Ectodermal cell (in vitro differentiated cells): ENCODE measurements at regions not wholly inside any gene's neighbourhood (a gene's known extent, or its start where the extent isn't known, plus 50 kb on each side); places are given as distances from the start of the nearest gene placed in this dataset.

Experiments used
- H3K27ac ChIP-seq: 2 replicates; pipeline ENCODE4 v1.7.0; 2013; ENCODE audit warnings: mild to moderate bottlenecking, low read depth, low read length; ENCODE audit not compliant: insufficient read depth, poor library complexity, severe bottlenecking
- H3K27me3 ChIP-seq: 2 replicates; pipeline ENCODE4 v1.7.0; 2013; ENCODE audit warnings: mild to moderate bottlenecking, low read length; ENCODE audit not compliant: insufficient read depth, control insufficient read depth, poor library complexity, severe bottlenecking
- H3K36me3 ChIP-seq: one replicate; pipeline ENCODE4 v1.7.0; 2013; ENCODE audit warnings: low read length; ENCODE audit not compliant: control insufficient read depth, insufficient read depth
- H3K4me1 ChIP-seq: one replicate; pipeline ENCODE4 v1.7.0; 2013; ENCODE audit warnings: low read length; ENCODE audit not compliant: control insufficient read depth, insufficient read depth
- H3K4me3 ChIP-seq: 2 replicates; pipeline ENCODE4 v1.7.0; 2013; ENCODE audit warnings: low read depth, low read length, control low read depth; ENCODE audit not compliant: insufficient read depth
- H3K9me3 ChIP-seq: 2 replicates; pipeline ENCODE4 v1.7.0; 2013; ENCODE audit warnings: mild to moderate bottlenecking, low read length, moderate library complexity; ENCODE audit not compliant: control insufficient read depth
- WGBS, 2 experiments: methylation state at CpG; one replicate each; pipeline ENCODE4 v1.1.7; 2013; ENCODE audit warnings: missing lambda C conversion rate in 2 of 2; 5-methylcytosine and 5-hydroxymethylcytosine counted together

DNA sequence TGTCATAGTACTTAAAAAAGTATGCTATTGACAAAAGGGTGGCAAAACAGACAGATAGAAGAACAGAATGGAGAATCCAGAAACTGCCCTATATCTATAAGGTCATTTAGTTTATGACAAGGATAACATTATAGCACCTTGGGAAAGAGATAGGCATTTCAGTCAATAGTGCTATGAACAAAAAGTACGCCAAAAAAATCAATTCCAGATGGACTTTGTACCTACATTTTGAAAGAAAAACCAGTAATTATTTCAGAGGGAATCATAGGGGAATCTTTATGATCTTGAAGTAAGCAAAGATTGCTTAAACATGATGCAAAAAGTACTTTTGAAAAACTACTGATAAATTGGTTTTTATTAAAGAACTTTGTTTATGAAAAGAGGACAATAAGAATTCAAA is 59.9 kb upstream of the SETBP1 start:
- no peaks in the 10 kb centered on the region for H3K9me3 ChIP-seq
- 89 to 100% methylated on average over 1 of the region's 1 CpG for WGBS, 2 experiments
- H3K4me1 ChIP-seq, result no peaks in the 10 kb centered on the region
- no peaks in the 10 kb centered on the region for H3K27me3 ChIP-seq
- no peaks in the 10 kb centered on the region for H3K36me3 ChIP-seq
- H3K4me3 ChIP-seq, result no peak overlapping the region
- H3K27ac ChIP-seq, result no peak overlapping the region

DNA sequence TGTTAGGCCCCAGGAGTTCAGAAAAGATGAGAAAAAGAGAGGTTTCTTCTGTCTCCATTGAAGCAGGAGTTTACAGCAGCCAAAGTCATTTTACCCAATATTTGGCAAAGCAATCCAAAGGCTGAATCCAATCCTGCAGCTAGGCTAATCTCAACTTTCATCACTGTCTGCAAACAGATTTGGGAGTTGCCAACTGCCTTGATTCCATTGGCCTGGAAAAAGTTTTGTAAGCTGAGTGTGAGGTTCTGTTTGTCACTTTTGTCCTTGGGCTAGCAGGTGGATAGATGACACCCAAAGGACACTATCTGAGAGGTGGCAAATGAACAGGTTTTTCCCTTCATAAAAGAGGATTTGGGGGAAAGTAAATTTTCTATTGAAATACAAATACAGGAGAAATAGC is 56.6 kb upstream of the SETBP1 start:
- Histone ChIP-seq H3K4me1 (peaks cover 10% of the 10 kb centered on the region), H3K27me3 (no peaks in the 10 kb centered on the region), H3K4me3 (no peak overlapping the region), H3K27ac (no peak overlapping the region), H3K36me3 (no peaks in the 10 kb centered on the region), H3K9me3 (no peaks in the 10 kb centered on the region)

DNA sequence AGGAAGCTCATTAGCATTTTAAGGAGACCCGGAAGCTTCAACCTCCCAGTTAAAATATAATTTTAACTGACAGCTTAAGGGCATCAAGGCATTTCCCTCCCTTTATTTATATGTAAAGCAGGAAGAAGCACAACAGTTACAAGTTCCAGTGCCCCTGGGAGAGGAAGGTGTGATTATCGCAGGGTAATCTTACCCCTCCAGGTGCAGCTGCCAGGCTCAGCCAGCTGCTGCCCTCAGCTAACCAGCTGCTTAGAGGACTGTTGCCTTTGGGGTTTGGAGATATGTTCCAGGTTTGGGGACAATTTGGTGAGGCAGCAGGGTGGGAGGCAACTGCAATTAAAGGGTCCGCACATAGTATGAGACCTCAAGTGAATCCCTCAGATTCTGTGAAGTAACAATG is 55.3 kb upstream of the SETBP1 start:
- H3K4me3 ChIP-seq, result no peak overlapping the region
- 87 to 92% methylated on average over 3 of the region's 3 CpGs for WGBS, 2 experiments
- no peak overlapping the region for H3K27ac ChIP-seq
- no peaks in the 10 kb centered on the region for H3K36me3 ChIP-seq
- H3K27me3 ChIP-seq, result no peaks in the 10 kb centered on the region
- H3K4me1 ChIP-seq, result peaks cover 10% of the 10 kb centered on the region
- no peaks in the 10 kb centered on the region for H3K9me3 ChIP-seq

DNA sequence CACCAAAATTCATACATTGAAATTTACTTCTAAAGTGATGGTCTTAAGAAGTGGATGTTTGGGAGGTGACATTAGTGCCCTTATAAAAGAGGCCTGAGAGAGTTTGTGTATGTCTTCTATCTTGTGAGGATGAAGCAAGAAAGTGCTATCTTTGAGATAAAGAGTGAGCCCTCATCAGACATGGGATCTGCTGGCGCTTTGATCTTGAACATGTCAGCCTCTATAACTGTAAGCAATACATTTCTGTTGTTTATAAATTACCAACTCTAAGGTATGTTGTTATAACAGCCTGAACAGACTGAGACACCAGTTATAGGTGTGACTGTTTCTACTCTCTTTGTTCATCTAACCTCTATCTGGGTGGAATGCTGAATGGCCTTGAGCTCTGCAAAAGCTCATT is 54.5 kb upstream of the SETBP1 start:
- H3K4me3 ChIP-seq, result no peak overlapping the region
- no peaks in the 10 kb centered on the region for H3K36me3 ChIP-seq
- WGBS, 2 experiments, result 100% methylated on average over 1 of the region's 1 CpG; no CpG with 5 or more reads in 1 of the 2 experiments
- H3K9me3 ChIP-seq, result no peaks in the 10 kb centered on the region
- H3K4me1 ChIP-seq, result peaks cover 10% of the 10 kb centered on the region
- no peaks in the 10 kb centered on the region for H3K27me3 ChIP-seq
- H3K27ac ChIP-seq, result no peak overlapping the region

DNA sequence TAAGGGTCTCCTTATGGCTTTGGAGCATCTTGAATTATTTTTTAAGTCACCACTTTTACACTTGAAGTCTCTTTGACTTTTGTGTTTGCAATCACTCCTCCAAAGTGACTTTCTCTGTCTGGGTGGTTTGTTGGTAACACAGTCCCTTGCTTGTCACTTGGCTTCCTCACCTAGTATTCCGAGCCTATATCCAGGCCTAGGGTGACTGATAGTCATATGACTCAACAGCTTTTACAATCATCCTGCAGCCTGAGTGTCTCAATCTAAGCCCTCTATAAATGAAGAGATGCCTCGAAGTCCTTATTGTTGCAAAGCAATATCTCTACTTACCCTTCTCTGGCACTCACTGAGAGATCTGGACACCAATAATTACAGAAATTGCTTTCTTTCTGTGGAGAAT is 53.9 kb upstream of the SETBP1 start:
- H3K27ac ChIP-seq, result no peak overlapping the region

DNA sequence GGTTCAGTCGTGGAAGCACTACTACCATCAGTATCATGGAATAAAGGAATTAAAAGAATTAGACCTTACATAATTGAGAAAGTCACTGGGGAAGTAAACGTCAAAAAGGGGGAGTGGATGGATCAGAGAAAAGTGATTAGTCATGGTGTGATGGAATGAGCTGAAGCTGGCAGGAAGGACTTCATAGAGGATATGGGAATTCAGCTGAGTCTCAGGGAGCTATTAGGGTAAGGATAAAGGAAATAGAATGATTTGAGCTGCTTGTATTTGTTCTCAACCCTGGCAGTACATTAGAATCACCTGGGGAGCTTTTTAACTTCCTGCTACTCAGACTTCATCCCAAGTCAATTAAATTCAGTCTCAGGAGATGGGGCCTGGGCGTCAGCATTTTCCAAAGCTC is 53.4 kb upstream of the SETBP1 start:
- Histone ChIP-seq H3K27me3 (no peaks in the 10 kb centered on the region), H3K27ac (no peak overlapping the region), H3K4me1 (peaks cover 10% of the 10 kb centered on the region), H3K36me3 (no peaks in the 10 kb centered on the region), H3K4me3 (no peak overlapping the region), H3K9me3 (no peaks in the 10 kb centered on the region)
- 71 to 76% methylated on average over 2 to 3 of the region's 3 CpGs for WGBS, 2 experiments

More for the DNA sequence above, 53.9 kb upstream of the SETBP1 start:
- Histone ChIP-seq H3K36me3 (no peaks in the 10 kb centered on the region), H3K27me3 (no peaks in the 10 kb centered on the region), H3K4me3 (no peak overlapping the region), H3K9me3 (no peaks in the 10 kb centered on the region), H3K4me1 (peaks cover 10% of the 10 kb centered on the region)
- 93 to 97% methylated on average over 2 of the region's 2 CpGs for WGBS, 2 experiments

DNA sequence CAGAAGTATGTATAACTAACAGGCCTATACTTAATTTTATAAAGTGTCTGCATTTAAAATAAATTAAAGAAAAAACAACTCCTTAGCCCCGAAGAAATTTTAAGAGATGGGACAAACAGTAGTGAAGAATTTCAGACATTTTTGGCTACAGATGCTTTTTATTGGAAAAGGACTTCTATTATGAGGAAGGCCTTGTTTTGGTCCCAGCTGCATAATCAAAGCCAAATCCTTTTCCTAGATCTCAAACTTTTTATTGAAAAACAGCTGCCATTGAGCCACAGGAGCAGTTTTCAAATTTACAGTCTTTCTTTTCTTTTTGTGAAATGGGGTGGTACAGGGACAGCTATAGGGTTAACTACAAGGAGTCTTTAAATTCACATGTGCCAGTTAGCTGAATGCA is 51.3 kb upstream of the SETBP1 start:
- H3K36me3 ChIP-seq, result no peaks in the 10 kb centered on the region
- no peaks in the 10 kb centered on the region for H3K9me3 ChIP-seq
- H3K4me3 ChIP-seq, result no peak overlapping the region
- 100% methylated on average over 1 of the region's 1 CpG for WGBS, 2 experiments
- no peaks in the 10 kb centered on the region for H3K27me3 ChIP-seq
- H3K27ac ChIP-seq, result no peak overlapping the region
- peaks cover 10% of the 10 kb centered on the region for H3K4me1 ChIP-seq

DNA sequence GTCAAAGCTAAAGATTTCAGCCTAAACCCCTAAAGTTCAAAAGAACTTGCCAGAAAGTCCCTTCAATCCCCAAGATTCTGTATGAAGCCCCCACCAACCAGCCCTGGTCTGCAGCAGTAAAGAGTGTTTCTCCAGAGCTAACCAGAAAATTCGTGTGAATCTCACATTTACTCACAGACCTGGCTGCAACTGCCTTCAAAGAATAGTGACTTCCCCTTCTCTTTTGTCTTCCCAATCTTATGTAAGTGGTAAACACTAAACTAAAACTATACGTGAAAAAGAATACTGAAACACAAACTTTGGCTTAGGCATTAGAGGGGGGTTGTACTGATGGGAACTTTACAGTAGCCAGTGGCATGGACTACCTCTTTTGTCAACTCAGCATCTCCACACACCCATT is 50.6 kb upstream of the SETBP1 start:
- Histone ChIP-seq H3K27me3 (no peaks in the 10 kb centered on the region), H3K27ac (no peak overlapping the region), H3K4me1 (peaks cover 10% of the 10 kb centered on the region), H3K36me3 (no peaks in the 10 kb centered on the region), H3K4me3 (no peak overlapping the region), H3K9me3 (no peaks in the 10 kb centered on the region)
- 79 to 88% methylated on average over 1 to 2 of the region's 2 CpGs for WGBS, 2 experiments
